Smooth muscle cell (in vitro differentiated cells): ENCODE measurements at regions not wholly inside any gene's neighbourhood (a gene's known extent, or its start where the extent isn't known, plus 50 kb on each side); places are given as distances from the start of the nearest gene placed in this dataset.

ENCODE experiments used
- DNase-seq: peaks from one replicate; lab custom pipeline; 2025; ENCODE audit not compliant: unreplicated experiment; lab: John Stamatoyannopoulos, UW
- H2AFZ ChIP-seq: fragments of 200-600 bp; sonication (generic); 2 replicates; pipeline ENCODE4 v1.6.0; 2016; ENCODE audit warnings: antibody characterized with exemption, low read depth, mild to moderate bottlenecking
- H3F3A ChIP-seq: fragments of 200-600 bp; sonication (generic); 2 replicates; pipeline ENCODE4 v1.6.0; 2017; ENCODE audit warnings: antibody characterized with exemption, low read depth
- H3K27ac ChIP-seq: fragments of 200-600 bp; sonication (generic); 2 replicates; pipeline ENCODE4 v1.5.1; 2016; ENCODE audit warnings: low read depth, mild to moderate bottlenecking
- H3K27me3 ChIP-seq: fragments of 200-600 bp; sonication (generic); 2 replicates; pipeline ENCODE4 v1.6.1; 2016; ENCODE audit warnings: low read depth, mild to moderate bottlenecking
- H3K36me3 ChIP-seq: fragments of 200-600 bp; sonication (generic); 2 replicates; pipeline ENCODE4 v1.5.1; 2016; ENCODE audit warnings: low read depth
- H3K4me1 ChIP-seq: fragments of 200-600 bp; sonication (generic); 2 replicates; pipeline ENCODE4 v1.5.1; 2016; ENCODE audit warnings: low read depth
- H3K4me2 ChIP-seq: fragments of 200-600 bp; sonication (generic); 2 replicates; pipeline ENCODE4 v1.6.0; 2016; ENCODE audit warnings: mild to moderate bottlenecking
- H3K4me3 ChIP-seq: fragments of 200-600 bp; sonication (generic); 2 replicates; pipeline ENCODE4 v1.5.1; 2016; ENCODE audit warnings: mild to moderate bottlenecking
- H3K79me2 ChIP-seq: fragments of 200-600 bp; sonication (generic); 2 replicates; pipeline ENCODE4 v1.6.0; 2016; ENCODE audit warnings: low read depth, mild to moderate bottlenecking
- H3K9ac ChIP-seq: fragments of 200-600 bp; sonication (generic); 2 replicates; pipeline ENCODE4 v1.6.0; 2016; ENCODE audit warnings: low read depth
- H3K9me3 ChIP-seq: fragments of 200-600 bp; sonication (generic); replicated peaks from 2 replicates; pipeline ENCODE4 v1.5.1; 2016; ENCODE audit warnings: low read depth
- H4K20me1 ChIP-seq: fragments of 200-600 bp; sonication (generic); 2 replicates; pipeline ENCODE4 v1.6.0; 2016; ENCODE audit warnings: low read depth
- CTCF ChIP-seq: fragments of 200-600 bp; sonication (generic); IDR thresholded peaks from 2 replicates; pipeline ENCODE4 v1.5.1; 2017; ENCODE audit warnings: borderline replicate concordance, mild to moderate bottlenecking, antibody characterized with exemption; ENCODE audit not compliant: insufficient read depth, poor library complexity, severe bottlenecking
- WGBS: methylation state at CpG from one replicate; pipeline ENCODE4 v1.1.7; 2016; ENCODE audit warnings: low lambda C conversion rate; 5-methylcytosine and 5-hydroxymethylcytosine counted together

- Histone ChIP-seq H3F3A (peaks cover 21% of the 10 kb centered on the region), H4K20me1 (no peaks in the 10 kb centered on the region), H2AFZ (no peak overlapping the region), H3K27me3 (no peaks in the 10 kb centered on the region), H3K79me2 (no peaks in the 10 kb centered on the region), H3K36me3 (no peaks in the 10 kb centered on the region), H3K4me2 (no peak overlapping the region), H3K9ac (no peak overlapping the region), H3K4me3 (no peak overlapping the region), H3K9me3 (no peaks in the 10 kb centered on the region), H3K27ac (no peak overlapping the region), H3K4me1 (peaks cover 15% of the 10 kb centered on the region)
- TF ChIP-seq CTCF = no peak
- WGBS = 95% methylated on average over 4 of the region's 4 CpGs
- no peak for DNase-seq
Measured at GRCh38 chr5:91315701-91316100, 67.4 kb downstream of the ARRDC3 start.

- no peaks in the 10 kb centered on the region for H4K20me1 ChIP-seq
- H3K9ac ChIP-seq = peak overlapping the region; percentile 54
- no peak overlapping the region for H2AFZ ChIP-seq
- TF ChIP-seq CTCF = no peak
- H3K4me1 ChIP-seq = peaks cover 15% of the 10 kb centered on the region
- H3K27ac ChIP-seq = peak overlapping the region; percentile 98
- H3K36me3 ChIP-seq = no peaks in the 10 kb centered on the region
- no peaks in the 10 kb centered on the region for H3K27me3 ChIP-seq
- H3K4me2 ChIP-seq = peak overlapping the region; percentile 5
- no peak overlapping the region for H3K4me3 ChIP-seq
- 33% methylated on average over 9 of the region's 9 CpGs for WGBS
- H3K79me2 ChIP-seq = no peaks in the 10 kb centered on the region
- no peaks in the 10 kb centered on the region for H3K9me3 ChIP-seq
- H3F3A ChIP-seq = peaks cover 21% of the 10 kb centered on the region
- DNase-seq = peak; percentile 14
Measured at GRCh38 chr5:91313757-91314673, 69.1 kb downstream of the ARRDC3 start.

GRCh38 chr5:91312698-91313097 lies 70.4 kb downstream of the ARRDC3 start:
- H3K79me2 ChIP-seq = no peaks in the 10 kb centered on the region
- no peak for DNase-seq
- H3K4me3 ChIP-seq = no peak overlapping the region
- no peaks in the 10 kb centered on the region for H3K9me3 ChIP-seq
- H3K27me3 ChIP-seq = no peaks in the 10 kb centered on the region
- H2AFZ ChIP-seq = no peak overlapping the region
- 26% methylated on average over 1 of the region's 1 CpG for WGBS
- peaks cover 21% of the 10 kb centered on the region for H3F3A ChIP-seq
- no peaks in the 10 kb centered on the region for H4K20me1 ChIP-seq
- TF ChIP-seq CTCF = no peak
- H3K36me3 ChIP-seq = no peaks in the 10 kb centered on the region
- H3K27ac ChIP-seq = peak overlapping the region; percentile 98
- peak overlapping the region; percentile 73 for H3K4me2 ChIP-seq
- H3K9ac ChIP-seq = peak overlapping the region; percentile 79
- H3K4me1 ChIP-seq = peaks cover 15% of the 10 kb centered on the region
